GM18505 (cell line): ENCODE measurements at regions not wholly inside any gene's neighbourhood (a gene's known extent, or its start where the extent isn't known, plus 50 kb on each side); places are given as distances from the start of the nearest gene placed in this dataset.

ENCODE experiments used
- ATAC-seq: cut with Tn5 transposase; IDR thresholded peaks from one replicate; pipeline ENCODE4 v1.9.1; 2021; ENCODE audit not compliant: unreplicated experiment
- POLR2A ChIP-seq: IDR thresholded peaks from 4 replicates; pipeline ENCODE4 v1.6.1; 2011; ENCODE audit warnings: borderline replicate concordance; ENCODE audit not compliant: insufficient read depth, insufficient read length; ENCODE audit errors: extremely low read depth

DNA sequence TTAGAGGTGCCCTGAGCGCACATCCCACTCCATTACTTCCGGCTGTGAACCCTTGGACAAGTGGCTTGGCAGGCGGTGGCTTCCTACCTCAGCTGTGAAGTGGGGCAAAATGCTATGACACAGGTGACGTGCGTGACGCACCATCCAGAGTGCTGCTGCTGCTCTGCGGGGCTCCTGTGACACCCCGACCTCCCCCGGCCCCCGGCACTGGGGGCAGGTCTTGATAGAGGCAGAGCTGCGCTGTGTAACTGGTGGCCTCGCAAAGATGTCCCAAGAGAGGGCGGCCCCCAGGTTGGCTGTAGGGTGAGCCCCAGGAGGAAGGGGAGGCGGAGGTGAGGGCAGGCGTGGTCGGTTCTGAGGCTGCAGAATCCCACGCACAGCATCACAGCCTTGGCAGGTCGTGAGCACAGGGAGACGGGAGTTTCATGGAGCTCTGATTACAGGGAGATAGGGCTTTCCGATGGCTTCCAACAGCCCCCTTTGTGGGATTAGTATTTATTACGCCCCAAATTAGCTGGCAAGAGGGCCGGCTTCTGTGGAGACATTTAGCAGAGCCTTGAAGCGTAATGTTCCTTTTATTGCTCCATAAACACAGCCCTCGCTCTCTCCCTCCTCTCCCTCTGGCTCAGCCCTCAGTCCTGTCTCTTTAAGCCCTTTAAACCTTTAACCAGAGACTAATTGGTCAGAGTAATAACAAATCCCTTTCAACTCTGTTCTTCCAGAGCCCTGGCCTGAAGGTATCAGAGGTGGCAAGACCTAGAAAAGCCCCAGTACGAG, 328.1 kb downstream of the C16orf95 start:
- TF ChIP-seq POLR2A: no peak
- no peak for ATAC-seq

- ATAC-seq: no peak
- no peak for TF ChIP-seq POLR2A
Observed at GRCh38 chr16:86990451-86990850, 326.7 kb downstream of the C16orf95 start.

- ATAC-seq: no peak
- TF ChIP-seq POLR2A: no peak
Observed at GRCh38 chr16:86991679-86992078, 325.5 kb downstream of the C16orf95 start.

DNA sequence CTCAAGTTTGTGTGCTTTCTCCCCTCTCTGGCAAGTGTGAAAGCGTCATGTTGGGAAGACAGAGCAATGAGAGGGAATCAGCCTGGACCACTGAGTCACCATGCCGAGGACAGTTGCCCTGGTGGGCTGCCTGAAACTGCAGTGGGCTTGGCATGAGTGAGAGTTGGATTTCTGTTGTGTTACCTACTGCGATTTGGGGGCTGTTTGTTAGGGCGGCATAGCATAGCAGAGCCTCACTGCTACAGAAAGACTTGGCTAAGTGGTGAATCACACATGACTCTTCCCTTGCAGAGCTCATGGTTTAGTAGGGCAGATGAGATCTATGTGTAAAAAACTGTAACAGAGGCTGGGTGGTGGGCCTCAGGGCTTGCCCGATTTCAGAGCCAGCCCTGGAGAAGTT, 324.6 kb downstream of the C16orf95 start:
- no peak for ATAC-seq
- TF ChIP-seq POLR2A: no peak

- no peak for TF ChIP-seq POLR2A
- no peak for ATAC-seq
Observed at GRCh38 chr16:86993426-86994110, 323.6 kb downstream of the C16orf95 start.

DNA sequence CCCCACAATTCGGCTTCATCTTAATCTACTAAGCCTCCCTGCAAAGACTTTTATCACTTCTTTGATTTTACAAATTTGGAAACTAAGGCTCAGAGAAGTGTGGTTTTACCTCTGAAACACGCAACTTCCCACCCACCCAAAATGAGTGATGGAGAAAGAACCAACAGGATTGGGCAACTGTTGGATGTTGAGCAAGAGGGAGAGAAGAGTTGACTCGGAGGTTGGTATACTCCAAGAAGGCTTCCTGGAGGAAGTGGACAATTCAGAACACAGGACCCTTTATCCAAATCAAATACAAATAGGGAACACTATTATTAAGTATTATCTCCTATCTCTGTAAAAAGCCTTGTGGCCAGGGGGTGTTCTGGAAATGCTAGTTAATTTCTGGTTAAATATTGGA, 323.0 kb downstream of the C16orf95 start:
- ATAC-seq: no peak
- TF ChIP-seq POLR2A: no peak

DNA sequence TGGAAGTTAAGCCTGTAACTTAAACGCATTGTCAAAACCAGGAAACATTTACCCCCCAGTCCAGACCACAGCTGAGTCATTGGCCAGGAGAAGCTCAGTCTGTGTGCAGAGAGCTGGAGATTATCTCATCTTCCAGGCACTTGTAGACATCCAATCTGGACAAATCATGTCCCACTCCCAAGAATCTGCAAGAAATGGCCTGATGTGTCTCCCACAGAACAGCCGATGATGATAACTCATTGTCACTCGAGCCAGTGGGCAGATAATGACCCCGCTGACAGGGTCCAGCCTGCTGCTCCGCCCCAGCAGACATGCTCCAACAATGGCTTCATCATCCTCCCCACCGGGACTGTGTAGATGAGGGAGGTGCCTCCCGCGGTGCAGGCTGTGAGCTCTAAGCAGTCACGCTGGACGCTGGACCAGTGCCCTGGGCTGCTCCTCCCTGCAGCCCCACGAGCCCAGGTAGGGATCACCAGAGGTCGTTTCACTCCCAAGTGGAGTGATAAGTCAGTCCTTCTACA, 322.5 kb downstream of the C16orf95 start:
- no peak for ATAC-seq

GRCh38 chr16:86995456-86995855, 321.7 kb downstream of the C16orf95 start:
- no peak for ATAC-seq
- no peak for TF ChIP-seq POLR2A

More for the DNA sequence above, 322.5 kb downstream of the C16orf95 start:
- no peak for TF ChIP-seq POLR2A

- ATAC-seq: no peak
- TF ChIP-seq POLR2A: no peak
Observed at GRCh38 chr16:86996081-86996480, 321.1 kb downstream of the C16orf95 start.

GRCh38 chr16:86997058-86997457, 320.1 kb downstream of the C16orf95 start:
- TF ChIP-seq POLR2A: no peak
- ATAC-seq: no peak

- ATAC-seq: no peak
- TF ChIP-seq POLR2A: no peak
Observed at GRCh38 chr16:86998196-86999001, 318.8 kb downstream of the C16orf95 start.

GRCh38 chr16:87000001-87000400, 317.2 kb downstream of the C16orf95 start:
- TF ChIP-seq POLR2A: no peak
- no peak for ATAC-seq

DNA sequence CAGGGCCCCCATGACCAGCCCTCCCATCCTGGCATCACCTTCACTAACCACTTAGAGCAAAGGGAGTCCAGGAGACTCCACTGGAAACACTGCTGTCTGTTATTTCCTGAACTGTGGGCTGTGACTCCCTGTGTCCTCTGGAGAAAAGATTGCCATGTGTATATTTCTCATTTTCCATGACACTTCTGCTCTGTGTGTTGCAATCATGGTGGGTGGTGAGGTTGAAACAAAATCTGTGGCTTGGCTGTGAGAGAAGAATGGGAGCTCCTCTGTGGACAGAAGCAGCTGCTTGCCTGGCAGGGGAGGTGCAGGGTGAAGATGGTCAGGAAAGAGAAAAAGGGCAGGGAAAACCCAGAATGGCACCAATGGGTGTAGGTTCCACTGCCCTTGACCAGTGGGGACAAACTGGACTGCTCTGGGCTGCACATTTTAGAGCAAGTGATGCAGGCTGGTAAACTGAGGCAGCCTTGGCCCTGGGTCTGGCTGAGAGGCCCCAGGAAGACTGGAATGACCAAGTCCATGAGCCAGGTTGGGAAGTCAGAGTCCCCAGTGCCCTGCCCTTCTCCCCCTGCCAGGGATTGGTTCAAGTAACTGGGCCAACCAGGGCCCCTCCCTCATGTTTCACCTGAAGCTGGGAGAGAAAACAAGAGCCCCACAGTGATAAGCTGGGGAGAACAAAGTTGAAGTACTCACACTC, 314.3 kb downstream of the C16orf95 start:
- ATAC-seq: no peak
- TF ChIP-seq POLR2A: no peak
